ENCODE measurements at regions not wholly inside any gene's neighbourhood (a gene's known extent, or its start where the extent isn't known, plus 50 kb on each side); places are given as distances from the start of the nearest gene placed in this dataset.

- DNase-seq (ENCODE audit: extremely low read depth, low read depth) = no peak
- TF ChIP-seq, protein P1, sequence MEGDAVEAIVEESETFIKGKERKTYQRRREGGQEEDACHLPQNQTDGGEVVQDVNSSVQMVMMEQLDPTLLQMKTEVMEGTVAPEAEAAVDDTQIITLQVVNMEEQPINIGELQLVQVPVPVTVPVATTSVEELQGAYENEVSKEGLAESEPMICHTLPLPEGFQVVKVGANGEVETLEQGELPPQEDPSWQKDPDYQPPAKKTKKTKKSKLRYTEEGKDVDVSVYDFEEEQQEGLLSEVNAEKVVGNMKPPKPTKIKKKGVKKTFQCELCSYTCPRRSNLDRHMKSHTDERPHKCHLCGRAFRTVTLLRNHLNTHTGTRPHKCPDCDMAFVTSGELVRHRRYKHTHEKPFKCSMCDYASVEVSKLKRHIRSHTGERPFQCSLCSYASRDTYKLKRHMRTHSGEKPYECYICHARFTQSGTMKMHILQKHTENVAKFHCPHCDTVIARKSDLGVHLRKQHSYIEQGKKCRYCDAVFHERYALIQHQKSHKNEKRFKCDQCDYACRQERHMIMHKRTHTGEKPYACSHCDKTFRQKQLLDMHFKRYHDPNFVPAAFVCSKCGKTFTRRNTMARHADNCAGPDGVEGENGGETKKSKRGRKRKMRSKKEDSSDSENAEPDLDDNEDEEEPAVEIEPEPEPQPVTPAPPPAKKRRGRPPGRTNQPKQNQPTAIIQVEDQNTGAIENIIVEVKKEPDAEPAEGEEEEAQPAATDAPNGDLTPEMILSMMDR (IDR thresholded peaks at IDR 0.05; ENCODE audit: low read depth, low read length, missing control alignments) = no peak
- no peak overlapping the region for H3K4me3 ChIP-seq (replicated peaks; ENCODE audit: low read depth, low read length)
Measured at GRCh38 chr11:29281271-29281777, 735.5 kb downstream of the KCNA4 start.

DNA sequence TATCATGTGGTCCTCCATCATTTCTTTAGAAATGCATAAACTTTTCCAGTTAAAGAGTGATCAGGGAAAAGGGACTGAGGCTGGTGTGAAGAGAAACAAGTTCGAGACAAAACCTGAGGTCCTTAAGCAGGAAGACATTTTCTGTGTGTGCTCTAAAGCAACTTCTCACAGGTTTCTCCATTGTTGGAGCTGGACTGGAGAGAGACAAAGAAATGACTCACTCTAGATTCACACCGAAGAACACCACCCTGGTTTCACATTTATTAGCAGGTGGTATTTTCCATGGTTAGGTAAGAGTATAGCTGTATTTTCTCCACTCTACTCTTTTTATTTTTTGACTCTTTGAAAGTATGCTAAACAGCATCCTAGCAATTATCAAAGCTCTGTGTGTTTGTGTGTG lies 736.4 kb downstream of the KCNA4 start:
- no peak overlapping the region for H3K4me3 ChIP-seq (replicated peaks; ENCODE audit: low read depth, low read length)
- DNase-seq (ENCODE audit: extremely low read depth, low read depth) = no peak
- TF ChIP-seq, protein P1 (IDR thresholded peaks at IDR 0.05; ENCODE audit: low read depth, low read length, missing control alignments) = no peak

GRCh38 chr11:29279716-29280115 lies 737.1 kb downstream of the KCNA4 start:
- no peak overlapping the region for H3K4me3 ChIP-seq (replicated peaks; ENCODE audit: low read depth, low read length)
- DNase-seq (ENCODE audit: extremely low read depth, low read depth) = no peak
- TF ChIP-seq, protein P1 (IDR thresholded peaks at IDR 0.05; ENCODE audit: low read depth, low read length, missing control alignments) = no peak

- DNase-seq (ENCODE audit: extremely low read depth, low read depth) = no peak
- TF ChIP-seq, protein P1 (IDR thresholded peaks at IDR 0.05; ENCODE audit: low read depth, low read length, missing control alignments) = peak; percentile 46
- no peak overlapping the region for H3K4me3 ChIP-seq (replicated peaks; ENCODE audit: low read depth, low read length)
Measured at GRCh38 chr11:29272019-29272654, 744.7 kb downstream of the KCNA4 start.

- no peak for DNase-seq (ENCODE audit: extremely low read depth, low read depth)
- H3K4me3 ChIP-seq (replicated peaks; ENCODE audit: low read depth, low read length) = no peak overlapping the region
- TF ChIP-seq, protein P1 (IDR thresholded peaks at IDR 0.05; ENCODE audit: low read depth, low read length, missing control alignments) = no peak
Measured at GRCh38 chr11:29271616-29272015, 745.2 kb downstream of the KCNA4 start.

GRCh38 chr11:29268733-29269132 lies 748.1 kb downstream of the KCNA4 start:
- H3K4me3 ChIP-seq (replicated peaks; ENCODE audit: low read depth, low read length) = no peak overlapping the region
- TF ChIP-seq, protein P1 (IDR thresholded peaks at IDR 0.05; ENCODE audit: low read depth, low read length, missing control alignments) = no peak
- DNase-seq (ENCODE audit: extremely low read depth, low read depth) = no peak

GRCh38 chr11:29265792-29266191 lies 751.0 kb downstream of the KCNA4 start:
- no peak for DNase-seq (ENCODE audit: extremely low read depth, low read depth)
- H3K4me3 ChIP-seq (replicated peaks; ENCODE audit: low read depth, low read length) = no peak overlapping the region
- TF ChIP-seq, protein P1 (IDR thresholded peaks at IDR 0.05; ENCODE audit: low read depth, low read length, missing control alignments) = no peak
